ENCODE measurements at regions not wholly inside any gene's neighbourhood (a gene's known extent, or its start where the extent isn't known, plus 50 kb on each side); places are given as distances from the start of the nearest gene placed in this dataset.

DNA sequence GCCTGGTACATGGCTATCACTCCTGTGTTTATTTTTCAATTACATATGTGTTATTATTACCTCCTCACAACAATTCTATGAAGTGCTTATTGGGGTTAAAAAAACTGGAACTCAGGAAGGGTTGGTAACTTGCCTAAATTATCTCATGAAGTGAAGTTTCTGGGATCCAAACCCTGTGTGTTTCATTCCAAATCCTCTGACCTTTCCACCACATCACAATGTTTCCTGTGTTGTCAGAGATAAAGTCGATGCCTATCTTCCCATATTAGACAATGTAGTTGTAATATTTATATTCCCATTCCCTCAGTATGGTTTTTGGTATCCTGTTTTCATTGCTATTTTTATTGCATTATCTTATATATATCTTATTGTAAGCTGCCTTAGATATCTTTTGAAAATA is 269.1 kb upstream of the CFAP20DC start:
- TF ChIP-seq SIN3A (IDR thresholded peaks at IDR 0.05; ENCODE audit: borderline replicate concordance, insufficient read depth, low read length), result no peak
- TF ChIP-seq FOXP2 (optimal IDR thresholded peaks at IDR 0.05; ENCODE audit: borderline replicate concordance, extremely low read depth, extremely low read length, insufficient read depth), result no peak
- no peak for TF ChIP-seq POLR2AphosphoS5 (IDR thresholded peaks at IDR 0.05; ENCODE audit: low read depth, low read length)
- TF ChIP-seq, protein P1, sequence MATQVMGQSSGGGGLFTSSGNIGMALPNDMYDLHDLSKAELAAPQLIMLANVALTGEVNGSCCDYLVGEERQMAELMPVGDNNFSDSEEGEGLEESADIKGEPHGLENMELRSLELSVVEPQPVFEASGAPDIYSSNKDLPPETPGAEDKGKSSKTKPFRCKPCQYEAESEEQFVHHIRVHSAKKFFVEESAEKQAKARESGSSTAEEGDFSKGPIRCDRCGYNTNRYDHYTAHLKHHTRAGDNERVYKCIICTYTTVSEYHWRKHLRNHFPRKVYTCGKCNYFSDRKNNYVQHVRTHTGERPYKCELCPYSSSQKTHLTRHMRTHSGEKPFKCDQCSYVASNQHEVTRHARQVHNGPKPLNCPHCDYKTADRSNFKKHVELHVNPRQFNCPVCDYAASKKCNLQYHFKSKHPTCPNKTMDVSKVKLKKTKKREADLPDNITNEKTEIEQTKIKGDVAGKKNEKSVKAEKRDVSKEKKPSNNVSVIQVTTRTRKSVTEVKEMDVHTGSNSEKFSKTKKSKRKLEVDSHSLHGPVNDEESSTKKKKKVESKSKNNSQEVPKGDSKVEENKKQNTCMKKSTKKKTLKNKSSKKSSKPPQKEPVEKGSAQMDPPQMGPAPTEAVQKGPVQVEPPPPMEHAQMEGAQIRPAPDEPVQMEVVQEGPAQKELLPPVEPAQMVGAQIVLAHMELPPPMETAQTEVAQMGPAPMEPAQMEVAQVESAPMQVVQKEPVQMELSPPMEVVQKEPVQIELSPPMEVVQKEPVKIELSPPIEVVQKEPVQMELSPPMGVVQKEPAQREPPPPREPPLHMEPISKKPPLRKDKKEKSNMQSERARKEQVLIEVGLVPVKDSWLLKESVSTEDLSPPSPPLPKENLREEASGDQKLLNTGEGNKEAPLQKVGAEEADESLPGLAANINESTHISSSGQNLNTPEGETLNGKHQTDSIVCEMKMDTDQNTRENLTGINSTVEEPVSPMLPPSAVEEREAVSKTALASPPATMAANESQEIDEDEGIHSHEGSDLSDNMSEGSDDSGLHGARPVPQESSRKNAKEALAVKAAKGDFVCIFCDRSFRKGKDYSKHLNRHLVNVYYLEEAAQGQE (IDR thresholded peaks at IDR 0.05; ENCODE audit: insufficient read depth in 1 of 2, low read depth in 2 of 2, low read length in 2 of 2), result no peak
- no peak for TF ChIP-seq TAF1 (IDR thresholded peaks at IDR 0.05; ENCODE audit: borderline replicate concordance, insufficient read depth, low read length)

DNA sequence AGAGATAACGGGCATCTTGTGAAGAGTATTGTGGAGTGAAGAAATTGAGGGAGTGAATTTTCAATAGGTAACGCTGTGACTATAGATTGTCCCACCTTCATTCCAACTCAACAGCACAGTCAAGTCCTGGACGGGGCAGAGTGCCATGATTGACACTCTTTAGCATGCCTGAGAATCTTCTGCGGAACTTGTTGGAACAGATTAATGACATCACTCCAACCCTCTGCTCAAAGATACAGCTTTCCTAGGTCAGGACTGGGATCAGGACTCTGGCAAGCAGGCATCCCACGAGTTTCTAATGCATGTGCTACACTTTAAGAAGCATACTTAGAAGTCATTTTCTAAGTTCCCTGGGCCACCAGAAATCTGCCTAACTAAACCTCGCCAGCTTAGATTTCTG is 267.6 kb upstream of the CFAP20DC start:
- TF ChIP-seq, protein P1 (IDR thresholded peaks at IDR 0.05; ENCODE audit: insufficient read depth in 1 of 2, low read depth in 2 of 2, low read length in 2 of 2), result no peak
- TF ChIP-seq POLR2AphosphoS5 (IDR thresholded peaks at IDR 0.05; ENCODE audit: low read depth, low read length) (no peak), TAF1 (IDR thresholded peaks at IDR 0.05; ENCODE audit: borderline replicate concordance, insufficient read depth, low read length) (no peak), FOXP2 (optimal IDR thresholded peaks at IDR 0.05; ENCODE audit: borderline replicate concordance, extremely low read depth, extremely low read length, insufficient read depth) (no peak), SIN3A (IDR thresholded peaks at IDR 0.05; ENCODE audit: borderline replicate concordance, insufficient read depth, low read length) (no peak)

GRCh38 chr3:59316688-59317275 is 267.0 kb upstream of the CFAP20DC start:
- no peak for TF ChIP-seq POLR2AphosphoS5 (IDR thresholded peaks at IDR 0.05; ENCODE audit: low read depth, low read length)
- TF ChIP-seq TAF1 (IDR thresholded peaks at IDR 0.05; ENCODE audit: borderline replicate concordance, insufficient read depth, low read length), result no peak
- TF ChIP-seq FOXP2 (optimal IDR thresholded peaks at IDR 0.05; ENCODE audit: borderline replicate concordance, extremely low read depth, extremely low read length, insufficient read depth), result no peak
- TF ChIP-seq, protein P1 (IDR thresholded peaks at IDR 0.05; ENCODE audit: insufficient read depth in 1 of 2, low read depth in 2 of 2, low read length in 2 of 2), result no peak
- no peak for TF ChIP-seq SIN3A (IDR thresholded peaks at IDR 0.05; ENCODE audit: borderline replicate concordance, insufficient read depth, low read length)

- no peak for TF ChIP-seq FOXP2 (optimal IDR thresholded peaks at IDR 0.05; ENCODE audit: borderline replicate concordance, extremely low read depth, extremely low read length, insufficient read depth)
- TF ChIP-seq, protein P1 (IDR thresholded peaks at IDR 0.05; ENCODE audit: insufficient read depth in 1 of 2, low read depth in 2 of 2, low read length in 2 of 2), result no peak
- no peak for TF ChIP-seq SIN3A (IDR thresholded peaks at IDR 0.05; ENCODE audit: borderline replicate concordance, insufficient read depth, low read length)
- no peak for TF ChIP-seq TAF1 (IDR thresholded peaks at IDR 0.05; ENCODE audit: borderline replicate concordance, insufficient read depth, low read length)
- no peak for TF ChIP-seq POLR2AphosphoS5 (IDR thresholded peaks at IDR 0.05; ENCODE audit: low read depth, low read length)
Measured at GRCh38 chr3:59313365-59313764, 263.5 kb upstream of the CFAP20DC start.
